ENCODE measurements at regions not wholly inside any gene's neighbourhood (a gene's known extent, or its start where the extent isn't known, plus 50 kb on each side); places are given as distances from the start of the nearest gene placed in this dataset.

- Histone ChIP-seq H3K9me3 (ENCODE audit: insufficient read depth, low read length) (no peaks in the 10 kb centered on the region), H3K4me2 (ENCODE audit: low read length) (no peak overlapping the region), H3K4me3 (ENCODE audit: low read length) (no peak overlapping the region), H3K4me1 (ENCODE audit: low read length) (no peaks in the 10 kb centered on the region), H2AFZ (ENCODE audit: low read depth, low read length) (no peak overlapping the region), H3K27me3 (ENCODE audit: low read depth, low read length) (peaks cover 16% of the 10 kb centered on the region; the same call in 1 of the 2 replicates), H3K27ac (ENCODE audit: low read length) (no peak overlapping the region), H3K36me3 (replicated peaks; ENCODE audit: low read depth, low read length) (no peaks in the 10 kb centered on the region), H3K79me2 (ENCODE audit: low read length) (no peaks in the 10 kb centered on the region), H3K9ac (ENCODE audit: low read length) (no peak overlapping the region), H4K20me1 (ENCODE audit: insufficient read depth, low read length) (no peaks in the 10 kb centered on the region)
- TF ChIP-seq EZH2phosphoT487 (IDR thresholded peaks at IDR 0.05; ENCODE audit: low read depth): no peak
- TF ChIP-seq CTCF (IDR thresholded peaks at IDR 0.05; ENCODE audit: low read depth, low read length): no peak
These were observed 297.3 kb downstream of the INSC start for GRCh38 chr11:15412054-15412453.

DNA sequence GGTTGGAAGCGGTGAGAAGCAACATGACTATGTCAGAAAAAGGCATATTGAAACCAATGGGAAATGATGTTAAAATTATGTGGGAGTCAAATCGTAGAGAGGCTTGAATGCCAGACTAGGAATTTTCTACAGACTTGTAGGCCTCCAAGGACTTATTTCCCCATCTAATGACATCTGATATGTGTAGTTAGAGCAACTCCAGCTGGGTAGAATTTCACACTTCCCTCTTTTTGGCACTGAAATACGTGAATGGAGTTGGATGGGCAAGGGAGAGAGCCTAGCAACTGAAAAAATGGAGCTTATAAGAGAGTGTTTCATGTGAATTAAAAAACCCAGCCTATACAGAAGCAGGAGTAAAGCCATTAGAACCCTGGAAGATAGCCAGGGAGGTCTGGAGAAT lies 304.2 kb downstream of the INSC start:
- H3K27me3 ChIP-seq (ENCODE audit: low read depth, low read length): no peaks in the 10 kb centered on the region
- H3K79me2 ChIP-seq (ENCODE audit: low read length): no peaks in the 10 kb centered on the region
- H3K27ac ChIP-seq (ENCODE audit: low read length): no peak overlapping the region
- no peak overlapping the region for H2AFZ ChIP-seq (ENCODE audit: low read depth, low read length)
- no peak overlapping the region for H3K4me3 ChIP-seq (ENCODE audit: low read length)
- H3K4me1 ChIP-seq (ENCODE audit: low read length): no peaks in the 10 kb centered on the region
- H3K9ac ChIP-seq (ENCODE audit: low read length): no peak overlapping the region
- H3K36me3 ChIP-seq (replicated peaks; ENCODE audit: low read depth, low read length): no peaks in the 10 kb centered on the region
- no peak overlapping the region for H3K4me2 ChIP-seq (ENCODE audit: low read length)
- no peaks in the 10 kb centered on the region for H4K20me1 ChIP-seq (ENCODE audit: insufficient read depth, low read length)
- no peak for TF ChIP-seq EZH2phosphoT487 (IDR thresholded peaks at IDR 0.05; ENCODE audit: low read depth)
- no peak for TF ChIP-seq CTCF (IDR thresholded peaks at IDR 0.05; ENCODE audit: low read depth, low read length)
- no peaks in the 10 kb centered on the region for H3K9me3 ChIP-seq (ENCODE audit: insufficient read depth, low read length)

- H3K27me3 ChIP-seq (ENCODE audit: low read depth, low read length): no peaks in the 10 kb centered on the region
These were observed 305.0 kb downstream of the INSC start for GRCh38 chr11:15419696-15420095.

GRCh38 chr11:15430381-15430780 lies 315.7 kb downstream of the INSC start:
- H4K20me1 ChIP-seq (ENCODE audit: insufficient read depth, low read length): no peaks in the 10 kb centered on the region
- peaks cover 24% of the 10 kb centered on the region for H3K27me3 ChIP-seq (ENCODE audit: low read depth, low read length)
- H3K79me2 ChIP-seq (ENCODE audit: low read length): no peaks in the 10 kb centered on the region
- no peak overlapping the region for H3K4me2 ChIP-seq (ENCODE audit: low read length)
- H3K9me3 ChIP-seq (ENCODE audit: insufficient read depth, low read length): no peaks in the 10 kb centered on the region
- H3K36me3 ChIP-seq (replicated peaks; ENCODE audit: low read depth, low read length): no peaks in the 10 kb centered on the region
- H3K9ac ChIP-seq (ENCODE audit: low read length): no peak overlapping the region
- H3K27ac ChIP-seq (ENCODE audit: low read length): no peak overlapping the region
- no peaks in the 10 kb centered on the region for H3K4me1 ChIP-seq (ENCODE audit: low read length)
- no peak for TF ChIP-seq EZH2phosphoT487 (IDR thresholded peaks at IDR 0.05; ENCODE audit: low read depth)
- TF ChIP-seq CTCF (IDR thresholded peaks at IDR 0.05; ENCODE audit: low read depth, low read length): no peak
- H3K4me3 ChIP-seq (ENCODE audit: low read length): no peak overlapping the region
- H2AFZ ChIP-seq (ENCODE audit: low read depth, low read length): no peak overlapping the region

More at GRCh38 chr11:15419696-15420095, 305.0 kb downstream of the INSC start:
- Histone ChIP-seq H3K4me3 (ENCODE audit: low read length) (no peak overlapping the region), H3K27ac (ENCODE audit: low read length) (no peak overlapping the region), H4K20me1 (ENCODE audit: insufficient read depth, low read length) (no peaks in the 10 kb centered on the region), H3K4me2 (ENCODE audit: low read length) (no peak overlapping the region), H3K79me2 (ENCODE audit: low read length) (no peaks in the 10 kb centered on the region), H3K9me3 (ENCODE audit: insufficient read depth, low read length) (no peaks in the 10 kb centered on the region), H2AFZ (ENCODE audit: low read depth, low read length) (no peak overlapping the region), H3K9ac (ENCODE audit: low read length) (no peak overlapping the region), H3K4me1 (ENCODE audit: low read length) (no peaks in the 10 kb centered on the region), H3K36me3 (replicated peaks; ENCODE audit: low read depth, low read length) (no peaks in the 10 kb centered on the region)
- TF ChIP-seq CTCF (IDR thresholded peaks at IDR 0.05; ENCODE audit: low read depth, low read length) (no peak), EZH2phosphoT487 (IDR thresholded peaks at IDR 0.05; ENCODE audit: low read depth) (no peak)
